ENCODE measurements at regions not wholly inside any gene's neighbourhood (a gene's known extent, or its start where the extent isn't known, plus 50 kb on each side); places are given as distances from the start of the nearest gene placed in this dataset.

DNA sequence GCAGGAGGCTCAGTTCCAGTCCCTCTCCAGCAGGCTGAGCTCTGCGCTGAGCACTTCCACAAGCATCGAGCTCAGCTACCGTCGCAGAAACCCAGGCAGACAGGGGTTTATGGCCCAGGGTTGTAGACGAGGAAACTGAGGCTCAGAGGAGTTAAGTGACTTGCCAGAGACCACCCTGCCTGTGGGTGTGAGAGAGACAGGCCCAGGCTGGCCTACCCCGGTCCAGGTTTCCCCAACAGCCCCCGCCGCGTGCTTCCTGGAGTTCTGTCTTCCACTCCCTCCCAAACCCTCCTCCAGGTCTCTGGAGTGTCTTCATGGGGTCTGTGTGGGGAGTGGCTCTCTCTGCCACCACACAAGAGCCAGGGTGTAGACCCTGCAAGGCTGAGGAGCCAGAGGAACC lies 615.9 kb downstream of the PTPRU start:
- DNase-seq (ENCODE audit: low read depth) = no peak

- no peak for DNase-seq (ENCODE audit: low read depth)
These were observed 615.4 kb downstream of the PTPRU start for GRCh38 chr1:29851691-29852090.

- DNase-seq (ENCODE audit: low read depth) = no peak
These were observed 613.9 kb downstream of the PTPRU start for GRCh38 chr1:29849991-29850757.

DNA sequence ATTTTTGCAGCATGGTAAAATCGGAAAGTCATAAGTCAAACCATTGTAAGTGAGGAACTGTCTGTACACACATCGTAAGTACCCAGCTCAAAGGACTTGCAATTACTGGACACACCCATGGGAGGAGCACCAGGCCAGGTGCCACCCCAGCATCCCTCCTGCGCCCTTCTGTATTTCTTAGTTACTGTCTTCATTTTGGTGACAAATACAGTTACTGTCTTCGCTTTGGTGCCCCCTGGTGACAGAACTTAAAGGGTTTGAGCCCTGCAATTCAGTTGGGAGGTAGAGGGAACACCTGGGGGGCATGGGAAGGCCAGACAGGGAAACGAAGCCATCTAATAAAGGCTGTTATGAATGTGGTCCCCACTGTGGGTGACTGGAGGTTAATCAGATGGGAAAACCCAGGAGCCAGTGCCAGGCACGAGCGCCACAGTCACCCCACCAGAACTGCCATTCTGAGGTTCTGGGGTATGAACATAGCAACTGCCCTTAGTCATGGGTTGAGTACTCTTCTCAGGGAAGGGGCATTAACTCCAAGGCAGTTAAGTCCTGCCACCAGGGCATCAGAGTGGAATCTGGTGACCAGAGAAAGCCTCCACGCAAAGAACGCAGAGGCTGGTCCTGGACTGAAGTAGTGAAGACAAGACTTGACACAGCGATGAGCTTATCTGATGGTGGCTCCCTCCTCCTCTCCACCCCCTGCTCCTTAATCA lies 612.9 kb downstream of the PTPRU start:
- peak; percentile 43 for DNase-seq (ENCODE audit: low read depth)

GRCh38 chr1:29845910-29846309 lies 609.6 kb downstream of the PTPRU start:
- no peak for DNase-seq (ENCODE audit: low read depth)

GRCh38 chr1:29842130-29842529 lies 605.8 kb downstream of the PTPRU start:
- DNase-seq (ENCODE audit: low read depth) = no peak

DNA sequence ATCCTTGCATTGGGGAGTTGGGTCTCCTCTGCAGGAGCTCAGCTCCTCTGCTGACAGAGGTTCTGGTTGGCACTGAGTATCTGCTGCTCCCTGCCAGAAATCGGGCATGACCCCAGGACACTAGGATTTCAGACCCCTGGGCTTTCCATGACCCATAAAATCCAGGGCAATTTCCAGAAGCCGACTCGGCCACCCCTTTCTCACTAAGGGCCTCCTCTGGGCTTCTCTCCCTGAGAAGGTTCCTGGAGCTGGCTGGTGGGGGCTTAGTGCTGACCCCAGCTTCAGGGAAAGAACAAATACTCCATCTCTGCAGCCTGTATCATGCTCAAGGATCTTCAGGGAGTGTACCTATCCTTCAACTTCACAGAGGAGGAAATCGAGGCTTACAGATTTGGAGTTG lies 603.4 kb downstream of the PTPRU start:
- no peak for DNase-seq (ENCODE audit: low read depth)

GRCh38 chr1:29838738-29839320 lies 602.5 kb downstream of the PTPRU start:
- no peak for DNase-seq (ENCODE audit: low read depth)

DNA sequence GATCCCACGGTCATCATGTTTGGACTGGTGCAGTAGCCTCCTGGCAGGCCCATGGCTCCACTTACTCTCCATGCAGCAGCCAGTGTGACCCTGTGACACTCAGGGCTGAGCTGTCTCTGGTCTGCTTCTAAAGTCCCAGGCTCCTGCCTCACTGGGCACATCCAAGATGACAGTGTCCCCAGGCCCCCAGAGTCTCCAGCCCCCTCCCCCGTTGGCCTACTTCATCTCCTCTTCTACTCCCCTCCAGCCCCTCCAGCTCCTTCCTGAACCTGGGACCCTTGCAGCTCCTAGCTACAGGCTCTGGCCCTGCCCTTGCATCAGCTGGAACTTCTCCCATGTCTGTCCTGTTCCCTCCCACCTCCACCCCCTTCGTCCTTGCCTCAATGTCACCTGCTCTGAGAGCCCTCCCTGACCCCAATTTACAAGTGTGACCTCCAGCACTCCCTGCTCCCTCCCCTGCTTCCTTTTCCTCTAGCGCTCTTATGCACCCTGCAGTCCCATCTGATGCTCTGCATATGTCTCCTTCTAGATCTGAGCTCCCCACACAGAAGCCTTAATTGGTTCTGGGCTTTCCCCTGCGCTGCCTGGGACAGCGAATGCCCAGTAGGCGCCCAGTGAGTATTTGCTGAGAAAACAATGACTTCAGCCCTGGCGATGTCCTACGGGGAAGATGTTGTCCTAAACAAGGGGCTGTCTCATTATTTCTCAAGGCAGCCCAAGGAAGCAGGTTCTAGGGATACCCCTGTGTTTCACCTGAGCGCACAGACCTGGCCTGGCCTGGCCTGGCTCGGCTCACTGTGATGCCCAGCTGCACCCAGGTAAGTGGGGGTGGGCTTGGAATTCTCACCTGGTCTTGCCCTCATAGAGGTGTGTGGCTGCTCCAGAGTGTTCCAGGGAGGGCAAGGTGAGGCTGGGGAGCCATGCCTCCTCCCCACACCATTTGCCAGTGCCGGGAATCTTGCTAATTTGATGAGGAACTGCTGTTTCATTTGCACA lies 600.6 kb downstream of the PTPRU start:
- DNase-seq (ENCODE audit: low read depth) = no peak

GRCh38 chr1:29835874-29836273 lies 599.6 kb downstream of the PTPRU start:
- peak; percentile 40 for DNase-seq (ENCODE audit: low read depth)

DNA sequence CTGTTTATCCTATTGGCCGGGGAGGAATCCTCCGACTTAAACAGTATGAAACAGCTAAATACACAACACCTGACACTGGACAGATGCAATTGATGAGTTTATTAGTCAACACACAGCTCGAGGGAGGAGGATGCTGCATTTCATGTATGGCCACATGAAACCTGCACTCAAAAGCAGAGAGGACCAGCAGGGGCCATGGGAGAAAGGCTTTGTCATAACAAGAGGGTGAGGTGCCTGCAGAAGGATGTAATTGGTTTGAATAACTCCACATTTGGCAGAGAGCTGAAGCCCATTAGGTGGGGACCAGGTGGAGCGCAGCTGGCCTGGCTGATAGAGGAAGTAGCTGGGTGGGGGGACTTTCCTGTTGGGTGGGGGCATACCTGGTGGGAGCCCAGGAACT lies 599.1 kb downstream of the PTPRU start:
- DNase-seq (ENCODE audit: low read depth) = no peak

- DNase-seq (ENCODE audit: low read depth) = no peak
These were observed 597.3 kb downstream of the PTPRU start for GRCh38 chr1:29833581-29833980.

- no peak for DNase-seq (ENCODE audit: low read depth)
These were observed 596.6 kb downstream of the PTPRU start for GRCh38 chr1:29832936-29833335.

- DNase-seq (ENCODE audit: low read depth) = no peak
These were observed 596.1 kb downstream of the PTPRU start for GRCh38 chr1:29832471-29832870.

DNA sequence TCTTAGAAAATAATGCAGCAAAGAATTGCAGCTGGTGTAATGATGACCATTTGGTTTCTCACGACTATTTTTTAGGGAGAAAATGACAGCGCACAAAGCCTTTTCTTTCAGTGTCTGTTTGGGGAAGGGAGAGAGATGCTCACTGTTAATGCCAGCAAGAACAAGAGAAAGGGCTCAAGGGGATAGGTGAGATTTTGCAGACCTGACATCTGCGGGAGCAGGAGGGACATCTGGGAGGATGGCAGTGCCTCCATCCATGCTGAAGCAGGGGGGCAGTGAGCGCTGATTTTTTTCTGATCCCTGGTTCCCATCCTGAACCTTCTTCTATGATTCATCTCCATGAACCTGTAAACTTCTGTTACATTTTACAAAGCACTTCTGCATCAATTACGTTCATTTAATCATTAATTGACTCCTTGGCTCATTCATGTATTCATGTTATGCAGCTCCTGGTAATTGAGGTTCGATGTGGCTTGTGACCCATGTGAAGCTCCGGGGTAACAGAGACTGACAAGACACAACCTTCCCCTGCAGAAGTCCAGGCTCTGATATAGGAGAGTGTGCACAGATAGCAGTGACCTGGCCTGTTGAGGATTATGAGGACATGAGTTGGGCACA lies 595.3 kb downstream of the PTPRU start:
- DNase-seq (ENCODE audit: low read depth) = no peak

DNA sequence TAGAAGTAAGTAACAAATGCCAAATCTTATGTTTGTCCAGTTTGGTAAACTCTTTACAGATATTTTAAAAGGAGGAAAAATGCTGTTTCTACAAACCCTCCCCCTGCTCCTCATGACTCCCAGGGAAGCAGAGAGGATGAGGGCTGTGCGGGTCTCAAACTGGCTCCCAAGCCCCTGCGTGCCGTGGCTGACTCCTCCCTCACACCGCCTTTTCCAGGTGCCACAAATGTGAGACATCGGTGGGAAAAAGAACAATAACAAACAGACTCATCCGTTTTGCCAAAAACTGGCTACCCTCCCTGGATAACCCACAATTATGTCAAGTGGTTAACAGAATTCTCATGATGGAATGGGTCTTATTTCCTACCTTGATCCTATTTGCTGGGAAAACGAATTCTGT lies 594.6 kb downstream of the PTPRU start:
- DNase-seq (ENCODE audit: low read depth) = no peak

DNA sequence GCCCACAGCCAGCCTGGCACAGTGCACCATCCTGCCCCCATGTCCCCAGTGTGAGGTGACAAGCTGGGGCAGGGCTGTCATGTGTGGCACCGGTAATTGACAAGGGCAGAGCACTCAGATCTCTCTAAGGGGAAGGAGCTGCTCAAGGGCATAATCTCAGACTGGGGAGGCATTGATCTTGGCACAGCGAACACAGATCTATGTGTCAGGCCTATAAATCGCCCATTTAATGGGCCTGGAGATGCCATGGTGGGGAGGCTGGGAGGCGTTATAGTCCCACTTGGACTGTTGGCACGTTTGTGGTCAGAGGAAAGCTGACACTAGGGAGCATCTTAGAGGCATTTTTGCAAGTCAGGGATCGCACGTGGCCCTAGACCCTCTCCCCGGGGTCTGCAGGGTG lies 594.1 kb downstream of the PTPRU start:
- no peak for DNase-seq (ENCODE audit: low read depth)

- no peak for DNase-seq (ENCODE audit: low read depth)
These were observed 593.4 kb downstream of the PTPRU start for GRCh38 chr1:29829448-29830344.

DNA sequence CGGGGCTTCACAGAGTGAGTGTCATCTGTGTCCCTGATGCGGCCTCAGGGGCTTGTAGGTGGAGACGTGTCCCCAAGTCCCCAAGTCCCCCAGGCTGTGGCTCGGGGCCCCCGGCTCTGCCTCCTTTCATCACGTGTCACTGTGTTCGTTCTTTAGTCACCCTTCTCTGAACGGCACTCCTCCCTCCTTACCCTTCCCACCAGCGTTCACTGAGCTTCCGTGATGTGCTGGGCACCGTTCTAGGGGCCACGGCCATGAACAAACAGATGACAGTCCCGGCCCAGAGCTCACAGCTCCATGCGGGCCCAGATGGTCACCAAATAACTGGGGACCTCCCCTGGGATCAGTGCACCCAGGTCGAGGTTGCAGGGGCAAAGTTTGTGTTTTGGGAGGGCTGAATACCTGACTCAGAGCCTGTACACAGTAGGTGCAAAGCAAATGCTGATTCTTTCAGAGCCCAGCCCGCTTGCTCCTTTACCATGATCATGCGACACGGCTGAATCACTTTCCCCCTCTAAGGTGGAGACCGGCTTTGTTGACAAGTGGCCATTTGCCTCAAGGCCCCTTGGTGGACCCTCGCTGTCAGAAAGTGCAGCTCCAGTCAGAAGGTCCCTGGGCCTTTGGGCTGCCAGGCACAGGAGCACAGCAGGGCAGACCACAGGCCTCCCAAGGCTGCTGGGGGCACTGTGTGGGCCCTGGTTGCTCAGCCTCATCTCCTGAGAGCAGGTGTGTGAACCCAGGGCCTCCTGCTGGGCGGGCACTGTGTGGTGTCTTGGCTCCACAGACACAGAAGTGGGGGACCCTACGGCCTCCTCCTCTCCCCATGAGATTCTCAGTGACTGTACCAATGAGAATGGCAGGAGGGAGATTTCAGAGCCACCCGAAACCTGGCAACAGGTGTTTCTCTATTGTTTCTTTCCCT lies 592.5 kb downstream of the PTPRU start:
- no peak for DNase-seq (ENCODE audit: low read depth)
